SW 1271 (cell line): ENCODE measurements at regions not wholly inside any gene's neighbourhood (a gene's known extent, or its start where the extent isn't known, plus 50 kb on each side); places are given as distances from the start of the nearest gene placed in this dataset.
"Not testable (repeated sequence)": the region's sequence is repeated elsewhere in the genome, so short reads cannot be mapped to it uniquely, and the experiment has no call there.

Experiments
- DNase-seq, 2 experiments: peaks; one replicate each; lab custom pipeline; 2025; lab: John Stamatoyannopoulos, UW

- no peak for DNase-seq
These were observed 105.5 kb downstream of the KPNA2 start for GRCh38 chr17:68141050-68141449.

- no peak for DNase-seq
These were observed 105.2 kb upstream of the AMZ2 start for GRCh38 chr17:68142595-68142994.

DNA sequence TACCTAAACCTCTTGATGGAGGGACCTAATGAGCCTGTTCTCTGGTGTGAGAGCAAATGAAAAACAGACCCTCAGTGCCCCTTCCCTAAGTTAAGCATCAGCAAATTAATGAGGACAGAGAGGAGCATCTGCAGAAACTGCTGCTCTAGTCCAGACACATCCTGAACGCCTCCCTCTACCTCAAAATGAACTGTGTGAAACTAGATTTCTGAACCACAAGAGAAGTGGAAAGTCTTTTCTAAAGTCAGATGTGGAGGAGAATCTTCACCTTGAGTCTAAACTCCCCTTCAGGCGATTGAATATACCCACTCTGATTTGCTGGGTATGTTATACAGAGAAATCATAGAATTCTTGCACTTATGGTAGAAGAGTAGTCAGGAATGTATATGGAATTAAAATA, 104.4 kb upstream of the AMZ2 start:
- no peak for DNase-seq

DNA sequence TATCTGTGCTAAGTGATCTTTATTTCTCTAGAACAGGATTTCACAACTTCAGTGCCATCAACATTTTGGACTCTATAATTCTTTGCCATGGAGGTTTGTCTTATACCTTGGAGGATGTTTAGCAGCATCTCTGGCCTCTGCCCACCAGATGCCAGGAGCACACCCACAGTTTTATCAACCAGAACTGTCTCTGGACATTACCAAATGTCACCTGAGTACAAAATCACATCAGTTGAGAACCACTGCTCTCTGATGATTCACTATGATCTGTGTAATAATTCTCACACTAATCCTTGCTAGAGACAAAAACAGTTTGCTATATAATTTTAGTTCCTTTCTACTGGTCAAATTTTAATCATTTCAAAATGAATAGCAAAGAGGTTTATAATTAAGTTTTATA, 102.8 kb upstream of the AMZ2 start:
- no peak for DNase-seq

DNA sequence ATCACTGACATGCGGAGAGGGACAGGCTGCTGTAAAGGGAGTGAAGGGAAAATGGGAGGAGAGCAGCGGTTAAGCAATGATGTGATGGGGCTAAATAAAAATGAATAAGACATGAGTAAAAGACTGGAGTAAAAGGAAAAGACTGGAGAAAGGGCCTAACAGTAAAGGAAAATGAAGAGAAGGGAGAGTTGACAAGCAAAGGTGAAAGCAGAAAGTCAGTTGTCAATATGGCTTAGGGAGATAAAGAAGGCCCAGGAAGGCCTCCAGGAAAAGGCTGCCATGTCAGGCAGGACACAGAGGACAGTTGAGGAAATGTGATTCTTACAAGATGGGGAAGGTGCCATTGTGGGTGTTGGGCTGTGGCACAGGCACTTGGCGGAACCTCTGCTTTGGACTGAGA, 98.9 kb upstream of the AMZ2 start:
- no peak for DNase-seq

DNA sequence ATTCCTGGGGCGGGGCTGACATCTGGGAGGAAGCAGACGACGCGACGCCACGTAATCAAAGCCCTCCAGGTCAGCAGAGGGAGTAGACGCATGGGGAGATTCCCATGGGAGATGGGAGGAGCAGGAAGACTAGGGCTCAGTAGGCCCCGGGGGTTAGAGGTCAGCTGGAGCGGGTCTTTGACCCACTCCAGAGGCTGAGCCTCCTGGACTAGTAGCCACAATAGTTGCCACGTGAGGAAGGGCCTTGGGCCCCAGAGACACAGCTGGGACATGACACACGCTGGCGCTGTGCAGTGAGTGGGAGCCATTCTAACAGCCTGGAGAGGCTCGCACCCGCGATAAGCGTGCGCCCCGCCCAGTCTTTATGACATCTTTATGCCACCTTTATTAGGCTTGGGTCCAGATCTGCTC, 95.7 kb upstream of the AMZ2 start:
- DNase-seq, result no peak

GRCh38 chr17:68155692-68156091, 92.2 kb upstream of the AMZ2 start:
- DNase-seq, result no peak

GRCh38 chr17:68161644-68162428, 86.0 kb upstream of the AMZ2 start:
- DNase-seq, result peak in 1 of 2 experiments; percentile 26

DNA sequence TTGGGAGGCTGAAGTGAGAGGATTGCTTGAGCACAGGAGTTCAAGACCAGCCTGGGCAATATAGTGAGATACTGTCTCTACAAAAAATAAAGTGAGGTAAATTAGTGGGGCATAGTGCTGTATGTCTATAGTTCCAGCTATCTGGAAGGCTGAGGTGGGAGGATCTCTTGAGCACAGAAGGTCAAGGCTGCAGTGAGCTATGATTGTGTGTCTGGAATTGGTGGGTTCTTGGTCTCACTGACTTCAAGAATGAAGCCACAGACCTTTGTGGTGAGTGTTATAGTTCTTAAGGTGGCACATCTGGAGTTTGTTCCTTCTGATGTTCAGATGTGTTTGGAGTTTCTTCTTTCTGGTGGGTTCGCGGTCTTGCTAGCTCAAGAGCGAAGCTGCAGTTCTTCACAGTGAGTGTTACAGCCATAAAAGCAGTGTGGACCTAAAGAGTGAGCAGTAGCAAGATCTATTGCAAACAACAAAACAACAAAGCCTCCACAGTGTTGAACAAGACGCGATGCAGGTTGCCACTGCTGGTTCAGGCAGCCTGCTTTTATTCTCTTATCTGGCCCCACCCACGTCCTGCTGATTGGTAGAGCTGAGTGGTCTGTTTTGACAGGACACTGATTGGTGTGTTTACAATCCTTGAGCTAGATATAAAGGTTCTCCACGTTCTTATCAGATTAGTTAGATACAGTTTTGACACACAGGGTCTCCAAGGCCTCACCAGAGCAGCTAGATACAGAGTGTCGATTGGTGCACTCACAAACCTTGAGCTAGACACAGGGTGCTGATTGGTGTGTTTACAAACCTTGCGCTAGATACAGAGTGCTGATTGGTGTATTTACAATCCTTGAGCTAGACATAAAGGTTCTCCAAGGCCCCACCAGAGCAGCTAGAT, 79.3 kb upstream of the AMZ2 start:
- not testable (repeated sequence) for DNase-seq

DNA sequence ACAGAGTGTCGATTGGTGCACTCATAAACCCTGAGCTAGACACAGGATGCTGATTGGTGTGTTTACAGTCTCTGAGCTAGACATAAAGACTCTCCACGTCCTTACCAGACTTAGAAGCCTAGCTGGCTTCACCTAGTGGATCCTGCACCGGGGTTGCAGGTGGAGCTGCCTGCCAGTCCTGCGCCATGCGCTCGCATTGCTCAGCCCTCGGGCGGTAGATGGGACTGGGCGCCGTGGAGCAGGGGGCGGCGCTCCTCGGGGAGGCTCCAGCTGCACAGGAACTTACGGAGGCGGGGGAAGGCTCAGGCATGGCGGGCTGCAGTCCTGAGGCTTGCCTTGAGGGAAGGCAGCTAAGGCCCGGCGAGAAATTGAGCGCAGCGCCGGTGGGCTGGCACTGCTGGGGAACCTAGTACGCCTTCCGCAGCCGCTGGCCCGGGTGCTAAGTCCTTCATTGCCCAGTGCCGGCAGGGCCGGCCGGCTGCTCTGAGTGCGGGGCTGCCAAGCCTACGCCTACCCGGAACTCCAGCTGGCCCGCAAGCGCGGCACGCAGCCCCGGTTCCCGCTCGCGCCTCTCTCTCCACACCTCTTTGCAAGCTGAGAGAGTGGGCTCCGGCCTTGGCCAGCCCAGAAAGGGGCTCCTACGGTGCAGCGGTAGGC, 78.5 kb upstream of the AMZ2 start:
- DNase-seq, result not testable (repeated sequence)

GRCh38 chr17:68169840-68170239, 78.0 kb upstream of the AMZ2 start:
- DNase-seq, result no peak

DNA sequence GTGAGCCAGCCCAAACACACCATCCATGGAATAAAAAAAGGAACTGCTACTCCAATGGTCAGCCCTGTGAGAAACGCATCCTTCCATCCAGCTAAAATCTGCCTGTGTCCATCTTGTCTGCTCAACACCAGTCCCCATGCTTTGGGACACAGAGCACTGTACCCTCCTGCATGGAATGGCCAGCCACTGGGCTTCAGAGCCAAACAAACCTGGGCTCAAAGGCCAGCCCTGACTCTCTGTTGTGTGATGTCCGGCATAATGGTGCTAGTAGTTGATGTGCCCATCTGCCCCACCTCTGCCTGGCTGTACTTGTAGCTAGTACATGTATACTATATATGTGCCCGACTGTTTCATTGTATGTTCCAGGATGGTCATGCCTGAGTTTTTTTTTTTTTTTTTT, 77.6 kb upstream of the AMZ2 start:
- no peak for DNase-seq

GRCh38 chr17:68172461-68172954, 75.3 kb upstream of the AMZ2 start:
- peak in 1 of 2 experiments; percentile 34 for DNase-seq

- DNase-seq, result no peak
These were observed 72.4 kb upstream of the AMZ2 start for GRCh38 chr17:68175416-68175815.

DNA sequence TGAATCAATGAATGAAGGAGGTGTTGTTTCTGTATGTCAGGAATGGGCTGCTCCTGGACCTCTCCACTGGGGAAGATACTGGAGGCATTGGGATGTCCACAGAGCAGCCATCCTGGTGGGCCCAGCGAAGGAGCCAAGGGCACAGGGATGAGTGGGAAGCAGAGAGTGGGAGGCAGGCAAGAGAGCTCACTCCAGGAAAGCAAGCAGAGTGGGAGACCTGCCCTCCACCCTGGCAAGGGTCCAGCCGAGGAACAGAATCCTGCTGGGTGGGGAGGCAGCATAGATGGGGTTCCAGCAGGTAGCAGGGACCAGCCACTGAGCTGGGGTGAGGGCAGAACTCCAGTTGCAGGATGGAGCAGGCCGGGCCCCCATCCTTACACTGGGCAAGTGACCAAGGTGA, 71.9 kb upstream of the AMZ2 start:
- DNase-seq, result no peak

- no peak for DNase-seq
These were observed 71.1 kb upstream of the AMZ2 start for GRCh38 chr17:68176718-68177117.

- DNase-seq, result no peak
These were observed 69.0 kb upstream of the AMZ2 start for GRCh38 chr17:68178831-68179230.

- DNase-seq, result no peak
These were observed 68.5 kb upstream of the AMZ2 start for GRCh38 chr17:68179236-68179925.

- DNase-seq, result no peak
These were observed 67.9 kb upstream of the AMZ2 start for GRCh38 chr17:68179926-68180285.

GRCh38 chr17:68182011-68182306, 65.9 kb upstream of the AMZ2 start:
- no peak for DNase-seq

GRCh38 chr17:68182940-68183551, 64.8 kb upstream of the AMZ2 start:
- DNase-seq, result no peak

DNA sequence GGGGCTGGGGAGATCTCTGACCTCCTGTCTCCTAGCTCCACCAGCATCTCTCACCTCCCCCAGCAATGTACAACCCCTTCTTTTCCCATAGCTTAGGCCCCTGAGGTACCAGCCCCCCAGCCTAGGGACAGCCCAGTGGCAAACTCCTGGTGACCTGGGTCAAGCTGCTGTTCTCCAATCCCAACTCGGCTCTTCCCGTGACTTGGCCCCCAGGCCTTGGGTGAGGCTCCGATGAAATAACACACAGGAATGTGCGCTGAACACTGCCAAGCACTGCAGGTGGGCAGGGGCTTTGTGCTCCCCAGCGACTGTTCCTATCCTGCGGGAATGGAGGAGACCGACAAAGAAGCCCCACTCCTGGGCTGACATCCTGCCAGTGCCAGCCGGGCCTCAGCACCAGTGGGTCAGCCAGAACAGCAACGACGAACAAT, 63.7 kb upstream of the AMZ2 start:
- DNase-seq, result no peak
